ENCODE measurements at regions not wholly inside any gene's neighbourhood (a gene's known extent, or its start where the extent isn't known, plus 50 kb on each side); places are given as distances from the start of the nearest gene placed in this dataset.

GRCh38 chr9:107102011-107102410 is 181.1 kb upstream of the RAD23B start:
- H3K4me3 ChIP-seq = no peak overlapping the region
- in situ Hi-C loops (cut with MboI; ENCODE audit: low sequenced_read_pairs) = no loop called here
- no peak for DNase-seq (ENCODE audit: low spot score in 2 of 2)
- H3K27me3 ChIP-seq (ENCODE audit: low read depth) = no peaks in the 10 kb centered on the region
- H3K4me1 ChIP-seq = no peaks in the 10 kb centered on the region
- H3K36me3 ChIP-seq (replicated peaks) = no peaks in the 10 kb centered on the region
- H3K9me3 ChIP-seq = no peaks in the 10 kb centered on the region

DNA sequence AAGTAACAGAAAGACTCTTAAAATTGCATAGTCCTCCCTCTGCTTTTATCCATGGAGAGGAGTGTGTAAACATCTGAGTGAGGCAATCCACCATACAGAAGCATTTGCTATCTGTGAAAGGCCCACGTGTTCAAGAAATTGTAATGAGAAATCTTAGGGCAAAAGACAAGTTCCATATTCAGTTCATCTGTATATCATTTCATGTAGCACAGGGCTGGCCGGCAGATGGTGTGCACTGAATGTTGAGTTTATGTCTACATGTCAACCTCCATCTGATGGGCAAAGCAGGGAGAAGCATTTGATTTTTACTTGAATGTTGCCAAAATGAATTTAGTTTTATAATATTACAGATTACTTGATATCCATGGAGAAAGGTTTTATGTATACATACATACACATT is 179.5 kb upstream of the RAD23B start:
- Histone ChIP-seq H3K36me3 (replicated peaks) (no peaks in the 10 kb centered on the region), H3K9me3 (no peaks in the 10 kb centered on the region), H3K4me3 (no peak overlapping the region), H3K4me1 (no peaks in the 10 kb centered on the region), H3K27me3 (ENCODE audit: low read depth) (no peaks in the 10 kb centered on the region)
- DNase-seq (ENCODE audit: low spot score in 2 of 2) = no peak
- in situ Hi-C loops (cut with MboI; ENCODE audit: low sequenced_read_pairs) = no loop called here

- Histone ChIP-seq H3K27me3 (ENCODE audit: low read depth) (no peaks in the 10 kb centered on the region), H3K4me3 (no peak overlapping the region), H3K36me3 (replicated peaks) (no peaks in the 10 kb centered on the region), H3K9me3 (no peaks in the 10 kb centered on the region), H3K4me1 (no peaks in the 10 kb centered on the region)
- in situ Hi-C loops (cut with MboI; ENCODE audit: low sequenced_read_pairs) = no loop called here
- DNase-seq (ENCODE audit: low spot score in 2 of 2) = no peak
These were observed 177.3 kb upstream of the RAD23B start for GRCh38 chr9:107105784-107106183.

- H3K4me1 ChIP-seq = no peaks in the 10 kb centered on the region
- H3K36me3 ChIP-seq (replicated peaks) = no peaks in the 10 kb centered on the region
- no peak for DNase-seq (ENCODE audit: low spot score in 2 of 2)
- in situ Hi-C loops (cut with MboI; ENCODE audit: low sequenced_read_pairs) = no loop called here
- H3K4me3 ChIP-seq = no peak overlapping the region
- no peaks in the 10 kb centered on the region for H3K27me3 ChIP-seq (ENCODE audit: low read depth)
- no peaks in the 10 kb centered on the region for H3K9me3 ChIP-seq
These were observed 176.7 kb upstream of the RAD23B start for GRCh38 chr9:107106416-107106815.

DNA sequence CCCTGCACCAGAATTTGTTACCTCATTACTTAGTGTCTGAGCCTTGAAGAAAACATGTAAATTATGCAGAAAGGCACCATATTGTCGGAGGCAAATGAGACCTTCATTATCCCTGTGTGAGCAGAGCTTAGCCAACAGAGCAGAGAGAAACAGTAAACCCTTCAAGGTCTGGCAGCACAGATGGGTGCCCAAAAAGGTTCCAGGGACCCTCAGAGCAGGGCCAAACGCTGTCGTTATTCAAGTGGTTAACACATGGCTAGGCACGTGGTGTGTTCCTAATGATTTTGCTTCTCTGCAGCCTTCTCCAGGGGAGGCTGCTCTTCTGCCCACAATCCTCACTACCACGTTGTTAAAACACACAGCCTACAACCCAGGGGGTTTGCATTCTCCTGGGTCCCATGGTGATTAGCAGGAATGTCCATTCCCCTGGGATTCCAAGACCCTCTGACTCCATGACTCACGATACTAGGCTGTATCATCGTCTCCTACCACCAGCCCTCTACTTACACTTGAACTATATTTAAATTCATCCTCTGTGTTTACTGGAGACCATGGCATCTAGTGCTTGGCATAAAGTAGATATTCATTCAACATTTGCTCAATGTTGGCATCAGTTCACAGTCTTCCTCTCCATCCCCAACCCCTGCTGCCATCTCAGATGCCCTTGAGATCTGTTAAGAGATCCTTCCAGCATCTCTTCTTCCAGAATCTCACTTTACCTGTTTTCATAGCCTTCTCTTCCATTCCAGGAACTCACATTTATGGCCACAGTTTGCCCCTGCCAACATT is 174.5 kb upstream of the RAD23B start:
- no peaks in the 10 kb centered on the region for H3K36me3 ChIP-seq (replicated peaks)
- no peaks in the 10 kb centered on the region for H3K4me1 ChIP-seq
- H3K27me3 ChIP-seq (ENCODE audit: low read depth) = no peaks in the 10 kb centered on the region
- no peaks in the 10 kb centered on the region for H3K9me3 ChIP-seq
- in situ Hi-C loops (cut with MboI; ENCODE audit: low sequenced_read_pairs) = no loop called here
- DNase-seq (ENCODE audit: low spot score in 2 of 2) = no peak
- no peak overlapping the region for H3K4me3 ChIP-seq

DNA sequence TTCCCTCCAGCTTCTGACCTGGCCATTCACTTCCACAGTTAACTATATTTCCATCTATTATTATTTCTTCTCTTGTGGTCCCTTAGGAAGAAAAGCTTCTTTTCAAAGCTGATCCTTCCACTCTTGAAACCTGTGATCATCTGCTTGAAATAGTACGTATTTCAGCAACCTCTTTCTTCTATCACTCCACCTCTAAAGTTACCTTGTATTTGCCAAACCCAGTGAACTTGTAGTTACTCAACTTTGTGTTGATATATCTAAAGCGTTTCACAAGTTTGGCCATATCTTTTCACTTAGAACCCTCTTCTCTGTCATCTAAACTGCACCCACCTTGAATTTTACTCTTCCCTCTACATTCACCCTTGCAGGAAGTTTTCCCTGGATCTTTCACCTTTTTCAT is 173.8 kb upstream of the RAD23B start:
- Histone ChIP-seq H3K9me3 (no peaks in the 10 kb centered on the region), H3K27me3 (ENCODE audit: low read depth) (no peaks in the 10 kb centered on the region), H3K4me3 (no peak overlapping the region), H3K4me1 (no peaks in the 10 kb centered on the region), H3K36me3 (replicated peaks) (no peaks in the 10 kb centered on the region)
- DNase-seq (ENCODE audit: low spot score in 2 of 2) = no peak
- in situ Hi-C loops (cut with MboI; ENCODE audit: low sequenced_read_pairs) = no loop called here

GRCh38 chr9:107110153-107110552 is 172.9 kb upstream of the RAD23B start:
- in situ Hi-C loops (cut with MboI; ENCODE audit: low sequenced_read_pairs) = no loop called here
- no peak for DNase-seq (ENCODE audit: low spot score in 2 of 2)
- Histone ChIP-seq H3K4me1 (no peaks in the 10 kb centered on the region), H3K4me3 (no peak overlapping the region), H3K36me3 (replicated peaks) (no peaks in the 10 kb centered on the region), H3K9me3 (no peaks in the 10 kb centered on the region; the same call in 1 of the 2 replicates), H3K27me3 (ENCODE audit: low read depth) (no peaks in the 10 kb centered on the region)

- no peaks in the 10 kb centered on the region for H3K36me3 ChIP-seq (replicated peaks)
- no peaks in the 10 kb centered on the region for H3K4me1 ChIP-seq
- in situ Hi-C loops (cut with MboI; ENCODE audit: low sequenced_read_pairs) = no loop called here
- no peak overlapping the region for H3K4me3 ChIP-seq
- H3K9me3 ChIP-seq = no peaks in the 10 kb centered on the region; the same call in 1 of the 2 replicates
- no peaks in the 10 kb centered on the region for H3K27me3 ChIP-seq (ENCODE audit: low read depth)
- DNase-seq (ENCODE audit: low spot score in 2 of 2) = no peak
These were observed 170.3 kb upstream of the RAD23B start for GRCh38 chr9:107112707-107113243.

DNA sequence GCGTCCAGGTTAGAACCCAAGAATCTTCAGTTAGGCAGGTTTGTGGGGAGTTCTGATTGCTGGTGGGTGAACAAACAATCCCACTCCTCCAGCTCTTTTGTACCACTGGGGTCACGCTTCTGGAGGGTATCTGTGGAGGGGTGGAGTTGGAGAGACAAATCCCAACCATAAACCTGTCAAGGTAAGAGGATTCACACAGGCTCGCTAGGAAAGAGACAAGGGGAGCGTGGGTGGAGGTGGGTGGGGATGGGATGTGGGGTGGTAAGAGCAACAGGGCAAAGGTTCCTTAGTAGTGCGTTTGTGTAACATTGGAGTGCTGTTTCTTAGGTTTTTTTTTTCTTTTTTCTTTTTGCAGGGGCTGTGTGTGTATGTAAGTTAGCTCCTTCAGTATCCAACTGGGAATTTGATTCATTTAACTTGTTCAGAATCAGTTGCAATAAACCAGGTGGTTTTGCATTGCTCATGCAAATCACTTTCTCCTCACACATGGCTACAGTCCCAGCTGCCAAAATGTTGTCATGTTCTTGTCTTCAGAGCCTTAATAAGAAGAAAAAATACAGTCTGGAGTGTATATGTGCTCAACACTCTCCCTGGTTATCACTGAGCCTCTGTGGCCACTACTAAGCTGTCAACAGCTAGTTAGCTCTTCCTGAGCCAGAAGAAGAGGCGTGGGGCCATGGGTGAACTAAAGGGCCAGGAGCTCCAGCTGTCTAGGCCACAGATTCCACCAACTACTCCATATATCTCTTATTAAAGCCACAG is 164.0 kb upstream of the RAD23B start:
- no peaks in the 10 kb centered on the region; the same call in 1 of the 2 replicates for H3K9me3 ChIP-seq
- no peaks in the 10 kb centered on the region for H3K27me3 ChIP-seq (ENCODE audit: low read depth)
- H3K4me3 ChIP-seq = no peak overlapping the region
- H3K36me3 ChIP-seq (replicated peaks) = no peaks in the 10 kb centered on the region
- in situ Hi-C loops (cut with MboI; ENCODE audit: low sequenced_read_pairs) = no loop called here
- DNase-seq (ENCODE audit: low spot score in 2 of 2) = no peak
- no peaks in the 10 kb centered on the region for H3K4me1 ChIP-seq

DNA sequence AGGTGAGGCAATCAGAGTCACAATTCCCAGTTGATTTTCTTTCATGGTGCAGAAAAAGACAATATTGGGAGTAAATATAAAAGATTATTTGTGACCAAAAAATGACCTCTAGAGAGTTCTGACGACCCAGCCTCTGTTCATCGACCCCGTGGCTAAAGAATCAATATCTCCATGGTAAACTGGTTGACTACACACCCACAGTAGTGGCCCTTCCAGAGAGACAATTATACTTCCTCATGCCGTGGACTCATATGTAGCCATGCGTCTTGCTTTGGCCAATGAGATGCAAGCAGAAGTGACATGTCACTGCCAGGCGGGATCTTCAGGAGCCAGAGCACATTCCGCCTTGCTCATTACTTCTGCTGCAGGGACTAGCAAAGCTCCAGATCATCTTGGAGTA is 163.3 kb upstream of the RAD23B start:
- Histone ChIP-seq H3K4me1 (no peaks in the 10 kb centered on the region), H3K36me3 (replicated peaks) (no peaks in the 10 kb centered on the region), H3K4me3 (no peak overlapping the region), H3K9me3 (no peaks in the 10 kb centered on the region), H3K27me3 (ENCODE audit: low read depth) (no peaks in the 10 kb centered on the region)
- in situ Hi-C loops (cut with MboI; ENCODE audit: low sequenced_read_pairs) = no loop called here
- no peak for DNase-seq (ENCODE audit: low spot score in 2 of 2)

- no peak overlapping the region for H3K4me3 ChIP-seq
- in situ Hi-C loops (cut with MboI; ENCODE audit: low sequenced_read_pairs) = no loop called here
- H3K27me3 ChIP-seq (ENCODE audit: low read depth) = no peaks in the 10 kb centered on the region
- no peaks in the 10 kb centered on the region for H3K36me3 ChIP-seq (replicated peaks)
- no peaks in the 10 kb centered on the region for H3K9me3 ChIP-seq
- H3K4me1 ChIP-seq = no peaks in the 10 kb centered on the region
- DNase-seq (ENCODE audit: low spot score in 2 of 2) = no peak
These were observed 159.7 kb upstream of the RAD23B start for GRCh38 chr9:107123389-107123788.

DNA sequence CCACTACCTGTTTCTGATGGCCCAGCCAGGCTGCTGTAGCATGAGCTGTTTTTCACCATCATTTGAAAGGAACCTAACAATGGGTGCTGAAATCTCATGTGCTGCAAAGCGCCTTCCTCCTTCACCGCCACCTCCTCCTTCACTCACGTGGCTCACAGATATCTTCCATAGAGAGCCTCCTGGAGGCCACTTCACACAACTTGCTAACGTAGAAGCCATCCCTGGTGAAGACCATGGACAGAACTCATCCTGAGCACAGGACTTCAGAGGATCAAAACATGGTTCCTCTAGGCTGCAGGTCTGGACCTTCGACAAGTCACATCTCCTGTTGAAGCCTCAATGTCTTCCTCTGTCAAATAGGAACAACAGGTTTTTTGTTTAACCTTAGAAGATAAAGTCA is 155.5 kb upstream of the RAD23B start:
- Histone ChIP-seq H3K4me1 (peaks cover 9% of the 10 kb centered on the region), H3K27me3 (ENCODE audit: low read depth) (no peaks in the 10 kb centered on the region), H3K9me3 (no peaks in the 10 kb centered on the region), H3K36me3 (replicated peaks) (no peaks in the 10 kb centered on the region), H3K4me3 (no peak overlapping the region)
- DNase-seq (ENCODE audit: low spot score in 2 of 2) = no peak
- in situ Hi-C loops (cut with MboI; ENCODE audit: low sequenced_read_pairs) = no loop called here

- peak; percentile 62 for DNase-seq (ENCODE audit: low spot score in 2 of 2)
- Histone ChIP-seq H3K27me3 (ENCODE audit: low read depth) (no peaks in the 10 kb centered on the region), H3K36me3 (replicated peaks) (no peaks in the 10 kb centered on the region), H3K4me1 (peaks cover 9% of the 10 kb centered on the region), H3K4me3 (no peak overlapping the region), H3K9me3 (no peaks in the 10 kb centered on the region)
- in situ Hi-C loops (cut with MboI; ENCODE audit: low sequenced_read_pairs) = no loop called here
These were observed 151.8 kb upstream of the RAD23B start for GRCh38 chr9:107131108-107131799.

DNA sequence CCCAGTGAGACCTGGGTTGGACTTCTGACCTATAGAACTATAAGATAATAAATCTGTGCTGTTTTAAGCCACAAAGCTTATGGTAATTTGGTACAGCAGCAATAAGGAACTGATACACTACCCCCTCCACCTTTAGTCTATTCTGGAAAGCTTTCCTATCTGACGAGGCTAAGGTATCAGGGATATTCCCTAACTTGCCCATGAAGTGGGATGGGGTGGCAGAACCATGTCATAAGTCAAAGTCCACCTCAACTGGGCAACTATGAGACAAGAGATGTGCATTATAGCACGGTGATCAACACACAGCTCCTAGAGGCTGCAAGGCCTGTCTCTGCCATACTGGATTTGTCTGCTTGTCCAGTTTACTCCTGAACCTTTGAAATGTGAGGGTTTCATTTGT is 146.8 kb upstream of the RAD23B start:
- H3K9me3 ChIP-seq = no peaks in the 10 kb centered on the region
- no peaks in the 10 kb centered on the region for H3K36me3 ChIP-seq (replicated peaks)
- no peak for DNase-seq (ENCODE audit: low spot score in 2 of 2)
- no peak overlapping the region for H3K4me3 ChIP-seq
- peaks cover 2% of the 10 kb centered on the region for H3K4me1 ChIP-seq
- in situ Hi-C loops (cut with MboI; ENCODE audit: low sequenced_read_pairs) = no loop called here
- no peaks in the 10 kb centered on the region for H3K27me3 ChIP-seq (ENCODE audit: low read depth)
